ENCODE measurements at regions not wholly inside any gene's neighbourhood (a gene's known extent, or its start where the extent isn't known, plus 50 kb on each side); places are given as distances from the start of the nearest gene placed in this dataset.

GRCh38 chr5:174187481-174187880, 142.0 kb downstream of the NSG2 start:
- H2AFZ ChIP-seq (ENCODE audit: low read length): no peak overlapping the region
- H3K14ac ChIP-seq (ENCODE audit: insufficient read length): no peak overlapping the region
- FAIRE-seq (no peak), DNase-seq (ENCODE audit: low read depth in 1 of 2, low spot score in 2 of 2) (no peak)
- no peak overlapping the region for H3K4me3 ChIP-seq (ENCODE audit: extremely low read depth in 1 of 4, insufficient read depth in 2 of 4, low read depth in 3 of 4, low read length in 4 of 4)
- no peak overlapping the region for H3K23ac ChIP-seq (ENCODE audit: insufficient read length)
- H2BK20ac ChIP-seq (ENCODE audit: low read length): no peak overlapping the region
- H4K20me1 ChIP-seq (replicated peaks in 1 of 2; ENCODE audit: control insufficient read depth in 1 of 2, insufficient read depth in 2 of 2, low read length in 2 of 2): no peaks in the 10 kb centered on the region
- no peak overlapping the region for H3K4ac ChIP-seq (replicated peaks; ENCODE audit: insufficient read length, low read depth, low read length)
- TF ChIP-seq RXRA (IDR thresholded peaks at IDR 0.05; ENCODE audit: insufficient read depth, low read depth, low read length): no peak
- no peak for TF ChIP-seq TAF1 (IDR thresholded peaks at IDR 0.05; ENCODE audit: low read depth, low read length)
- TF ChIP-seq BACH1 (IDR thresholded peaks at IDR 0.05; ENCODE audit: low read length): no peak
- no peak for TF ChIP-seq YY1 (IDR thresholded peaks at IDR 0.05; ENCODE audit: low read depth, low read length)
- TF ChIP-seq CHD2 (IDR thresholded peaks at IDR 0.05; ENCODE audit: low read length): no peak
- TF ChIP-seq MAFK (IDR thresholded peaks at IDR 0.05; ENCODE audit: low read depth, low read length): no peak
- TF ChIP-seq RNF2 (IDR thresholded peaks at IDR 0.05; ENCODE audit: borderline replicate concordance, low read depth, low read length, missing control alignments, poor library complexity, severe bottlenecking): no peak
- no peak for TF ChIP-seq SIRT6 (IDR thresholded peaks at IDR 0.05; ENCODE audit: low read length)
- H2AK5ac ChIP-seq (ENCODE audit: low read depth, low read length): no peak overlapping the region
- H3K56ac ChIP-seq (replicated peaks; ENCODE audit: insufficient read length, low read depth, low read length): no peak overlapping the region
- H3K4me1 ChIP-seq (replicated peaks in 1 of 4; ENCODE audit: control insufficient read depth in 3 of 4, insufficient read depth in 4 of 4, low read length in 3 of 4): no peaks in the 10 kb centered on the region
- no peaks in the 10 kb centered on the region for H3K79me1 ChIP-seq (ENCODE audit: low read depth, low read length)
- no peak overlapping the region for H2BK15ac ChIP-seq (ENCODE audit: low read length)
- H3K79me2 ChIP-seq (ENCODE audit: control insufficient read depth in 1 of 2, insufficient read depth in 2 of 2, low read length in 2 of 2): no peaks in the 10 kb centered on the region
- no peak overlapping the region for H2BK12ac ChIP-seq (ENCODE audit: low read depth, low read length)
- H3K27ac ChIP-seq (ENCODE audit: low read depth, low read length): no peak overlapping the region
- no peak overlapping the region for H3K18ac ChIP-seq (ENCODE audit: extremely low read depth, low read length)
- ChIA-PET POLR2A (ENCODE audit: partially characterized antibody) (no interaction called here), CTCF (ENCODE audit: partially characterized antibody) (no interaction called here)
- H4K91ac ChIP-seq (replicated peaks; ENCODE audit: insufficient read length, low read length): no peak overlapping the region
- no peaks in the 10 kb centered on the region for H3K36me3 ChIP-seq (ENCODE audit: control insufficient read depth in 2 of 4, insufficient read depth in 4 of 4, low read length in 3 of 4)
- H4K5ac ChIP-seq (ENCODE audit: insufficient read length, low read depth, low read length): no peak overlapping the region
- no peak overlapping the region for H3K9ac ChIP-seq (replicated peaks in 1 of 4; ENCODE audit: extremely low read depth in 1 of 4, low read depth in 3 of 4, low read length in 3 of 4)
- no peaks in the 10 kb centered on the region; the same call in 1 of the 2 replicates for H3K23me2 ChIP-seq (ENCODE audit: low read depth, low read length)
- no peak overlapping the region for H2BK5ac ChIP-seq (ENCODE audit: low read depth, low read length)
- WGBS, 2 experiments (ENCODE audit: extremely low coverage in 1 of 2, insufficient coverage in 1 of 2, insufficient read length in 1 of 2, insufficient replicate concordance in 2 of 2, low coverage in 1 of 2, low lambda C conversion rate in 2 of 2, missing lambda C conversion rate in 1 of 2): 87% methylated on average over 6 of the region's 6 CpGs; no CpG with 5 or more reads in 1 of the 2 experiments
- H4K8ac ChIP-seq (ENCODE audit: extremely low read depth, insufficient read depth, low read length): no peak overlapping the region
- H3K27me3 ChIP-seq (replicated peaks in 1 of 4; ENCODE audit: control insufficient read depth in 3 of 4, extremely low read depth in 1 of 4, insufficient read depth in 3 of 4, low read length in 3 of 4): no peaks in the 10 kb centered on the region
- H2BK120ac ChIP-seq (replicated peaks; ENCODE audit: low read depth, low read length): no peak overlapping the region
- H3K4me2 ChIP-seq (ENCODE audit: insufficient read depth in 1 of 2, low read depth in 2 of 2, low read length in 2 of 2): no peak overlapping the region
- no peaks in the 10 kb centered on the region for H3K9me3 ChIP-seq (ENCODE audit: insufficient read depth in 2 of 2, low read depth in 1 of 2, low read length in 1 of 2)
